T-helper 1 cell treated with Interleukin-12 subunit alpha and Interleukin-12 subunit beta and Interleukin-4 antibody, amounts not matched to agents 30 μg/mL and 1 μg/mL, for 36 hours (primary cell): ENCODE measurements at regions not wholly inside any gene's neighbourhood (a gene's known extent, or its start where the extent isn't known, plus 50 kb on each side); places are given as distances from the start of the nearest gene placed in this dataset.
"Not testable (repeated sequence)": the region's sequence is repeated elsewhere in the genome, so short reads cannot be mapped to it uniquely, and the experiment has no call there.

ENCODE experiments used
- H3K27ac Mint-ChIP-seq: one replicate; pipeline ENCODE4 v1.8.0; 2021; ENCODE audit warnings: mild to moderate bottlenecking, mixed read lengths
- H3K27me3 Mint-ChIP-seq: one replicate; pipeline ENCODE4 v1.8.0; 2021; ENCODE audit warnings: low read depth, mixed read lengths
- H3K36me3 Mint-ChIP-seq: one replicate; pipeline ENCODE4 v1.8.0; 2021; ENCODE audit warnings: low read depth, mixed read lengths
- H3K4me1 Mint-ChIP-seq: one replicate; pipeline ENCODE4 v1.8.0; 2021; ENCODE audit warnings: low read depth, mixed read lengths
- H3K4me3 Mint-ChIP-seq: one replicate; pipeline ENCODE4 v1.8.0; 2021; ENCODE audit warnings: mild to moderate bottlenecking, moderate library complexity, mixed read lengths
- H3K9me3 Mint-ChIP-seq: one replicate; pipeline ENCODE4 v1.8.0; 2021; ENCODE audit warnings: mixed read lengths

GRCh38 chr6:140370441-140370840 lies 996.0 kb upstream of the CITED2 start:
- no peaks in the 10 kb centered on the region for H3K36me3 Mint-ChIP-seq
- peaks cover 6% of the 10 kb centered on the region for H3K9me3 Mint-ChIP-seq
- H3K4me3 Mint-ChIP-seq, result no peak overlapping the region
- no peak overlapping the region for H3K27ac Mint-ChIP-seq
- no peaks in the 10 kb centered on the region for H3K4me1 Mint-ChIP-seq
- no peaks in the 10 kb centered on the region for H3K27me3 Mint-ChIP-seq

- no peaks in the 10 kb centered on the region for H3K27me3 Mint-ChIP-seq
Observed at GRCh38 chr6:140366991-140367390, 992.5 kb upstream of the CITED2 start.

DNA sequence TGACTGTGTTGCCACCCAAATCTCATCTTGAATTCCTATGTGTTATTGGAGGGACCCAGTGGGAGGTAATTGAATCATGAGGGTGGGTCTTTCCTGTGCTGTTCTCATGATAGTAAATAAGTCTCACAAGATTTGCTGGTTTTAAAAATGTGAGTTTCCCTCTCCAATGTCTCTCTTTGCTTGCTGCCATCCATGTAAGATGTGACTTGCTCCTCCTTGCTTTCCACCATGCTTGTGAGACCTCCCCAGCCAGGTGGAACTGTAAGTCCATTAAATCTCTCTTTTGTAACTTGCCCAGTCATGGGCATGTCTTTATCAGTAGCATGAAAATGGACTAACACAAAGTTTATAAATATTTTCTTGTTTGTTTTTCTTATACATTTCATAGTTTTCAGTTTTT lies 990.5 kb upstream of the CITED2 start:
- peaks cover 18% of the 10 kb centered on the region for H3K9me3 Mint-ChIP-seq
- no peak overlapping the region for H3K27ac Mint-ChIP-seq
- no peaks in the 10 kb centered on the region for H3K27me3 Mint-ChIP-seq
- H3K36me3 Mint-ChIP-seq, result no peaks in the 10 kb centered on the region
- H3K4me3 Mint-ChIP-seq, result no peak overlapping the region
- no peaks in the 10 kb centered on the region for H3K4me1 Mint-ChIP-seq

More at GRCh38 chr6:140366991-140367390, 992.5 kb upstream of the CITED2 start:
- Mint-ChIP-seq H3K4me3 (no peak overlapping the region), H3K36me3 (no peaks in the 10 kb centered on the region), H3K9me3 (peaks cover 18% of the 10 kb centered on the region), H3K27ac (no peak overlapping the region), H3K4me1 (no peaks in the 10 kb centered on the region)

GRCh38 chr6:140360651-140361050 lies 986.2 kb upstream of the CITED2 start:
- peaks cover 14% of the 10 kb centered on the region for H3K9me3 Mint-ChIP-seq
- H3K27me3 Mint-ChIP-seq, result no peaks in the 10 kb centered on the region
- H3K27ac Mint-ChIP-seq, result no peak overlapping the region
- H3K4me3 Mint-ChIP-seq, result no peak overlapping the region
- no peaks in the 10 kb centered on the region for H3K36me3 Mint-ChIP-seq
- H3K4me1 Mint-ChIP-seq, result no peaks in the 10 kb centered on the region

DNA sequence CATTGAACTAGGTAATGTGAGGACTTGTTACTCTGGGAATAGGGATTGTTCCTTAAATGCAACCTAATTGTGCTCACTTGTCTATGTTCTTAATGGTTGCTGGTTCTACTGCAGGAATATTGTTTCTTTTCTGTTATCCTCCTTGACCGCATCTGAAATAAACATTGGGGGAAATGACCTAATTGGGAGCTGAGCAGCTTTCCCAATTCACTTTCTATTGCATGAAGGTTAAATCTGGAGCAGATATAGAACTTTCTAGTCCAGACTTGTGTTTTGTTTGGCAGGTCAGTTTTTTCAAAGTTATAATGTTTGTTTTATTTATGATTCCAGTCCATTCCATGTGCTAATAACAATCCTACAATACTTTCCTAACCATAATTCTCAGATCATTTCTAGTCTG lies 981.0 kb upstream of the CITED2 start:
- H3K27me3 Mint-ChIP-seq, result peaks cover 6% of the 10 kb centered on the region
- H3K4me1 Mint-ChIP-seq, result no peaks in the 10 kb centered on the region
- H3K9me3 Mint-ChIP-seq, result no peaks in the 10 kb centered on the region
- H3K27ac Mint-ChIP-seq, result no peak overlapping the region
- no peak overlapping the region for H3K4me3 Mint-ChIP-seq
- no peaks in the 10 kb centered on the region for H3K36me3 Mint-ChIP-seq

GRCh38 chr6:140354296-140354695 lies 979.8 kb upstream of the CITED2 start:
- Mint-ChIP-seq H3K27me3 (peaks cover 6% of the 10 kb centered on the region), H3K4me3 (no peak overlapping the region), H3K36me3 (no peaks in the 10 kb centered on the region), H3K27ac (no peak overlapping the region), H3K4me1 (no peaks in the 10 kb centered on the region), H3K9me3 (no peaks in the 10 kb centered on the region)

GRCh38 chr6:140353536-140353935 lies 979.1 kb upstream of the CITED2 start:
- H3K9me3 Mint-ChIP-seq, result no peaks in the 10 kb centered on the region
- no peak overlapping the region for H3K4me3 Mint-ChIP-seq
- H3K36me3 Mint-ChIP-seq, result no peaks in the 10 kb centered on the region
- H3K4me1 Mint-ChIP-seq, result no peaks in the 10 kb centered on the region
- peaks cover 6% of the 10 kb centered on the region for H3K27me3 Mint-ChIP-seq
- no peak overlapping the region for H3K27ac Mint-ChIP-seq

GRCh38 chr6:140346428-140346827 lies 972.0 kb upstream of the CITED2 start:
- H3K27me3 Mint-ChIP-seq, result no peaks in the 10 kb centered on the region
- no peak overlapping the region for H3K27ac Mint-ChIP-seq
- peaks cover 1% of the 10 kb centered on the region for H3K4me1 Mint-ChIP-seq
- no peak overlapping the region for H3K4me3 Mint-ChIP-seq
- H3K9me3 Mint-ChIP-seq, result peaks cover 3% of the 10 kb centered on the region
- H3K36me3 Mint-ChIP-seq, result no peaks in the 10 kb centered on the region

GRCh38 chr6:140345935-140346334 lies 971.5 kb upstream of the CITED2 start:
- H3K9me3 Mint-ChIP-seq, result peaks cover 7% of the 10 kb centered on the region
- H3K4me1 Mint-ChIP-seq, result peaks cover 3% of the 10 kb centered on the region
- no peaks in the 10 kb centered on the region for H3K27me3 Mint-ChIP-seq
- H3K4me3 Mint-ChIP-seq, result no peak overlapping the region
- no peak overlapping the region for H3K27ac Mint-ChIP-seq
- H3K36me3 Mint-ChIP-seq, result no peaks in the 10 kb centered on the region

DNA sequence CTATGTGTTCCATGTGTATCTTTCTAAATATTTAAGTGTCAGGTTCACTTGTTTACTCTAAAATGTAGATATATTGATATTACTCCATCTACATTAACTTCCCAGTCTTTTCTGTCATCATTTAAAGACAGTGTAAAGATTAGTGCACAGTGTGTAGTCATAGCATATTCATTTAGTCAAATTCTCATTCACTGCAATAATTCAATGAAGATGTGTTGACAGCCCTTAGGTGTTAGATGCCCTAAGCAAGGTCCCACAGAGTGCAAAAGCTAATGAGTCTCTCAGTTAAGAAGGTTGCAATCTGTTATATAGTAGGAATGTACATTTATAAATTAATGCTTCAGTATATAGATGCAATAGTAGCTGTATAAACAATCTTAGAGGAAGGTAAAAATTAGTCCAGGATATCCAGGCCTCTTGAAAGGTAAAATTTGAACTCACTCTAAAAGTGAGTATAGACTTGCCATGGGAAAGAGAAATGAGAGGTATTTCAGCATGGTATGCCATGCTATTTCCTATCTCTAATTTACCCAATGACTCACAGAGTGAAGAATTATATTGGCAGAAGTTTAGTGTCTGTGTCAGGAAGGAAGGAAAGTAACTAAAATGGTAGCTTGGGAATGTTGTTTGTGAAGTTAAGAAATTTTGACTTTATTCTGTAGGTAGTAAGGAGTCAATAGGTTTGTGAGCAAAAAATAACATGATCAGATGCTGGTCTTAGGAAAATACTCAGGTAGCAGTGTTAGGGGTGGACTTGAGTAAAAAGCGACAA lies 969.9 kb upstream of the CITED2 start:
- H3K4me3 Mint-ChIP-seq, result no peak overlapping the region
- H3K27me3 Mint-ChIP-seq, result no peaks in the 10 kb centered on the region
- H3K27ac Mint-ChIP-seq, result no peak overlapping the region
- peaks cover 3% of the 10 kb centered on the region for H3K4me1 Mint-ChIP-seq
- H3K9me3 Mint-ChIP-seq, result peaks cover 7% of the 10 kb centered on the region
- no peaks in the 10 kb centered on the region for H3K36me3 Mint-ChIP-seq

DNA sequence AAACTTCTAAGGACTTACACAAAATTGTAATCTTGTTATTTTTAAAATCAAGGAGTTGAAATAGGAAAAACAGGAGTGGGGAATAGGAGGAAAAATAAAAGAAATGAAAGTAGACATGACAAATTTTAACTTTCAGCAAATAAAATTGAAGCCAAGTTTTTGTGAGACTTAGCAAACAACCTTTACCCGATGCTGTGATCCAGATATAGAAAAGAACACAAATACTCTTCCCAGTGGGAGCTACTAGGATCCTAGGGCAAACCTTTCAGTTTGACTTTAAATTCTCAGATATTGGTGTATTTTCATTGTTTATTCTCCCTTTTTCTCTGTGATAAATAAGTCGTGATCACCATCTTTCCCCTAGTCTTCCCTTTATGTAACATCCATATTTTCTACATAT lies 968.7 kb upstream of the CITED2 start:
- peaks cover 3% of the 10 kb centered on the region for H3K4me1 Mint-ChIP-seq
- H3K36me3 Mint-ChIP-seq, result no peaks in the 10 kb centered on the region
- peaks cover 12% of the 10 kb centered on the region for H3K9me3 Mint-ChIP-seq
- no peak overlapping the region for H3K4me3 Mint-ChIP-seq
- H3K27me3 Mint-ChIP-seq, result no peaks in the 10 kb centered on the region
- H3K27ac Mint-ChIP-seq, result no peak overlapping the region

- no peak overlapping the region for H3K27ac Mint-ChIP-seq
- H3K36me3 Mint-ChIP-seq, result no peaks in the 10 kb centered on the region
- H3K9me3 Mint-ChIP-seq, result peaks cover 16% of the 10 kb centered on the region
- H3K27me3 Mint-ChIP-seq, result no peaks in the 10 kb centered on the region
- no peak overlapping the region for H3K4me3 Mint-ChIP-seq
- H3K4me1 Mint-ChIP-seq, result peaks cover 3% of the 10 kb centered on the region
Observed at GRCh38 chr6:140341272-140341671, 966.8 kb upstream of the CITED2 start.

DNA sequence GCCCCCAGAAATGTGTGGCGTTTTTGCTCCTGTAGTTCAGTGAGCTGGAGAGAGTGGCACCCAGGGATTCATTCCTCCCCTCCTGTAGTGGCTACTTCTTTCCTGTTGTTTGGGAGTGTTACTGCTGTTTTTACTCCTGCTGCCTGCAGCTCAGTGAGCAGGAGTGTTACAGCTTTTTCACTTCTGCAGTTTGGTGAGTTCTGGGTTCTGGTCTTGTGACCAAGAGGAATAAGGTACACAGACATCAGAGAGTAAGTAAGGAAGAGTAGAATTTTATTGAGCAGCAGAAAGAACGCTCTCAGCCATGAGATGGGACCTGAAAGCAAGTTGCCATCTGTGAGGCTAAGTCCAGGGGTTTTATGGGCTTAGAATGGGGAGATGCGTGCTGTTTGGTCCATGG lies 966.3 kb upstream of the CITED2 start:
- Mint-ChIP-seq H3K9me3 (peaks cover 16% of the 10 kb centered on the region), H3K27me3 (no peaks in the 10 kb centered on the region), H3K4me3 (no peak overlapping the region)

GRCh38 chr6:140339084-140339483 lies 964.6 kb upstream of the CITED2 start:
- not testable (repeated sequence) for H3K36me3 Mint-ChIP-seq, H3K4me3 Mint-ChIP-seq, H3K4me1 Mint-ChIP-seq, H3K27ac Mint-ChIP-seq, H3K27me3 Mint-ChIP-seq
- H3K9me3 Mint-ChIP-seq, result peaks cover 16% of the 10 kb centered on the region

More for the DNA sequence above, 966.3 kb upstream of the CITED2 start:
- Mint-ChIP-seq H3K27ac (no peak overlapping the region), H3K36me3 (no peaks in the 10 kb centered on the region), H3K4me1 (peaks cover 3% of the 10 kb centered on the region)

GRCh38 chr6:140321891-140322290 lies 947.4 kb upstream of the CITED2 start:
- Mint-ChIP-seq H3K27ac (no peak overlapping the region), H3K4me3 (no peak overlapping the region), H3K27me3 (no peaks in the 10 kb centered on the region), H3K9me3 (peaks cover 9% of the 10 kb centered on the region), H3K36me3 (no peaks in the 10 kb centered on the region), H3K4me1 (peaks cover 3% of the 10 kb centered on the region)
